ENCODE measurements at regions not wholly inside any gene's neighbourhood (a gene's known extent, or its start where the extent isn't known, plus 50 kb on each side); places are given as distances from the start of the nearest gene placed in this dataset.
"Not testable (repeated sequence)": the region's sequence is repeated elsewhere in the genome, so short reads cannot be mapped to it uniquely, and the experiment has no call there.

- DNase-seq: no peak
Measured at GRCh38 chr12:91778091-91778832, 367.4 kb downstream of the BTG1 start.

- no peak for DNase-seq
Measured at GRCh38 chr12:91777268-91777992, 368.2 kb downstream of the BTG1 start.

- DNase-seq: peak; percentile 76
Measured at GRCh38 chr12:91774434-91774921, 371.2 kb downstream of the BTG1 start.

DNA sequence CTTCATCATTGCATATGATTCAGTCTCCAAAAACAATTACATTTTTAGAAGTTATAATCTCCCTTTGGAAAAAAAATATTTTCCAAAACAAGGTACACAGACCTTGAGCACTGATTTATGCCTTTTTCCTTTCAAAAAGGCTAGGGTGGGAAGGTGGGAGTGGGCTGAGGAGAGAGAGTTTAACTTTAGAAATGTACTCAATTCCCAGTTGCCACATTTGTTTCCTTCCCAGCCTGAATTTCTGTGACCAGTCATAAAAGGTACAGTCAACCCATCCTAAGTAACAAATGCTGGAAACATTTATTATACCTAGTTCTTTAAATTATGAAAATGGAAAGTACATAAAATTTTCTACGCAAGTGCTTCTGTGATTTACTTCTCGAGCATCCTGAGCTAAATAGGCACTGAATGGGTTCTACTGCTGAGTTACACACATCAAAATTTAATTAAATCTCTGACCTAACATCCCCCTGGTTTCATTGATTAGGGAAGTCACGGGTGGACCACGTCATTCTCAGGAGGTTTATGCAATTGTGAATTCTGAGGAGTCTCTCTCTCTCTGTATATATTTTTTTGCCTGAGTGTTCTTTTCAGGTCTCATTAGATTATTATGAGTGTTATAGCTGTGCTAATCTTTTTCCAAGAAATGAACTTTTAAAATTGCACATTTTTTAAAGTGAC, 371.8 kb downstream of the BTG1 start:
- DNase-seq: no peak

- no peak for DNase-seq
Measured at GRCh38 chr12:91772411-91772810, 373.2 kb downstream of the BTG1 start.

GRCh38 chr12:91769736-91770135, 375.9 kb downstream of the BTG1 start:
- DNase-seq: no peak

DNA sequence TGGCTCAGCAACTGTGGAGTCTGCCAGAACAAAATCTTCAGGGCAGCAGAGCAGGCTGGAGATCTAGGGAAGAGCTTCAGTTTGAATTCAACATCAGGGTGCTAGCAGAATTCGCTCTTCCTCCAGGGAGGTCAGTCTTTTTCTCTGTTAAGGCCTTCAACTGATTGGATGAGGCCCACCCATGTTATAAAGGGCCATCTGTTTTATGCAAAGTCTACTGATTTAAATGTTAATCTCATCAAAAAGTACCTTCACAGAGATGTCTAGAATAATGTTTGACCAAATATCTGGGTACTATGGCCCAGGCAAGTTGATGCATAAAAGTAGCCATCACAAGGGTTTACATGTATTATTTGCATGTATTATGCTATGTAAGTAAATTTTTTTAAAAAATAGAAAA, 378.4 kb downstream of the BTG1 start:
- no peak for DNase-seq

DNA sequence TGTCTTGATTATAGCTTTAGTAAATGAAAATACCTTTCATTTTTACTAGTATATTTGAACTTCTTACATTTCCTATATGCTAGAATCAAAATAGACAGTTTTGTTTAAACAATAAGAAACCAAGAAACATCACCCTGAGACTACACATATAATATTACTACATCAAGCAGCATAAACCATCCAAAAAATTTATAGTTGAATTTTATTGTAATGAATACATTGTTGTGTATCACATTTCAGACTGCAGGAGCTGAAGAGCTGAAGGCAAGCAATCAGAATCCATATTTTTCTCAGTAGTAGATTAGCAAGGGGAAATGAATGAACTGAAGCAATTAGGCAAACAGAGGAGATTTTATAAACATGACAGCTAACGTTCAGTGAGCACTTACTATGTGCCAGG, 379.2 kb downstream of the BTG1 start:
- DNase-seq: no peak

DNA sequence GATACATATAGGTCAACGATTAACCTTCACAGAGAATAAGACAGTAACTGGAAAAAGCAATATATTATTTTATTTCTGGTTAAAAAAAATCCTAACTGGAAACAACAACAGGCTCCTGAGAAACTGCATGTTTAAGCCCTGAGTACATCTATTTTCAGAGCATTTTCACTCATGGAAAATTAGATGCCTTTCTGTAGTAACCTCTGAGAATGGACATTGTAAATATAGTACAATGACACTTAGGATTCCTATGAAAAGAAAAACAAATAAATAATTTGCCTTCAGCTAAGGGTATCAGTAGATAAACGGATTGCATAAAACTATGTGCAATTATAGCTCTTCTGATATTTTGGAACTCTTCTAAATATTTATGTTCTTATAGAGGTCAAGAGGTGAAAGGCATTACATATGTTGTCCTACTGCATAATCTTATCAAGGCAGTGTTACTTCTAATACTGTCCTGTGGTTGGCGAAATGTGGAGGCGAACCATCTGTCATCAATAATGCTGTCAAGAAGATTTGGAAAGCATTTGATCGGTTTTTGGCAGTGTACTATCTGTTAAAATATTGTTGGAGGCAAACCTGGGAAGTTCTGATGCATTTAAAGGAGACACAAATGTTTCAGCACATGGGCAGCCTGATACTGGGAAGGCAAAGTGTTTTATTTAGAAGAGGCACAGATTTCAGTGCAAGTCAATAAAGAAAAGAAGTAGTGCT, 381.8 kb downstream of the BTG1 start:
- DNase-seq: no peak

DNA sequence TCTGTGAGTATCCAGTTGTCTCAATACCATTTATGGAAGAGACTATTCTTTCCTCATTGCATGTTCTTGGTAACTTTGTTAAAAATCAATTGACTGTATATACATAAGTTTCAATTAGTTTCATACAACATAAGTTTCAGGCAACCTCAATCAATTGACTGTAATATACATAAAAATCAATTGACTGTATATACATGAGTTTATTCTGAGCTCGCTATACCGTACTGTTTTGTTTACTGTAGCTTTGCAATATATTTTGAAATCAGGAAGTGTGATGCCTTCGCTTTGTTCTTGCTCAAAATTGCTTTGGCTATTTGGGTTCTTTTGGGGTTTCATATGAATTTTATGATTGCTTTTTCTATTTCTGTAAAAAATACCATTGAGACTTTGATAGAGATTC, 392.0 kb downstream of the BTG1 start:
- no peak for DNase-seq

GRCh38 chr12:91746976-91747375, 398.7 kb downstream of the BTG1 start:
- DNase-seq: no peak

- DNase-seq: no peak
Measured at GRCh38 chr12:91744597-91744996, 401.0 kb downstream of the BTG1 start.

GRCh38 chr12:91743704-91744321, 401.8 kb downstream of the BTG1 start:
- no peak for DNase-seq

GRCh38 chr12:91743280-91743679, 402.4 kb downstream of the BTG1 start:
- DNase-seq: no peak

GRCh38 chr12:91741932-91742331, 403.7 kb downstream of the BTG1 start:
- DNase-seq: no peak

GRCh38 chr12:91733846-91734245, 411.8 kb downstream of the BTG1 start:
- not testable (repeated sequence) for DNase-seq

DNA sequence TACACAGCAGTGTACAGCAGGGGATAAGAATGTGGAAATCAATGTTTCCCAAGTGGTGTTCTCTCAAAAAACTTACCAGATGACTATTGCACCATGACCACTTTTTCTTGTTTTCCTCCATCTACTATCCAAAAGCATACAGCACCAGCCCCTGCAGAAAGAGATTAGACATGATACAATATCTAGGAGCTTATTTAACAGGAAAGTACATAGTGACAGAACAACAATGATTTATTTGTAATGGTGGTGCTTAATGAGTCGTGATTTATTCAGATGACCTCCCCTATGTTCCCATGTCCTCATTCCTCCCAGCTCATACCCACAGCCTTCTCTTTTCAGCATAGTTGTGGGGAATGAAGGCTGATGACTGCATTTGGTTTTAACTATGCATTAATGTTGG, 413.6 kb downstream of the BTG1 start:
- DNase-seq: no peak

DNA sequence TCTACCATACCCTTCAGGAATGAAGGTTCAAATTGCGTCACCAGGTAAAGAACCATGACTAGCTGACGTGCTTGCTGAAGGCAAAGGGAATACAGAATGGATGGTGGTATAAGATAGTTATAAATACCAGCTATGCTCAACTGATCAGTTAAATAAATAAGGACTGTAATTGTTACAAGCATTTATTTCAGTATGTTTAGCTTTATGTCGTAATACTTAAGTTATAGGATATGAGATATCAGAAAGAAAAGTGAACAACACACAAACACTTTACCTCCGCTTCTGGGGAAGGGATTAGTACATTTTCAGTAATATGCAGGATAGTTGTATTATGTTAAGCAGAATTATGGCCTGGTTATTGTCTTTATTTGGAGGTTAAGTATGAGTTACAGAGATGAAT, 416.1 kb downstream of the BTG1 start:
- DNase-seq: no peak

- no peak for DNase-seq
Measured at GRCh38 chr12:91723191-91723590, 422.5 kb downstream of the BTG1 start.

DNA sequence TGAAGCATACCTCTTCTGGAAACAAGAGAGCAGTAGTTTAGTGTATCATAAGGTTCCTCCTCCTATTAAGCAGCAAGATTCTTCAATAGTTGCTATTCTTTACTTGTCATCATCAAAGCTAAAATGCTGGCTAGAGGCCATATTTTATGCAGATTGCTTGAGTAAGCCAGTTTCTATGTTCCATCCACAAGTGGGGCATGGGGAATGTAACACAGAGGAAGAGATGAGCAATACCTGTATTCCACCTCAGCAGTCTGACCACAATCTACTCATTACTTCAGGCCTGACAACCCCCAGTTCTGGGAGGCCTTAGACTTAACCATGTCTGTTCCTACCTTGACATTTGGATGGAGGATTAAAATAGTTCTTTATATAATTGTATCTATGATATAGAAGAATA, 423.6 kb downstream of the BTG1 start:
- no peak for DNase-seq

GRCh38 chr12:91721023-91721422, 424.6 kb downstream of the BTG1 start:
- no peak for DNase-seq

GRCh38 chr12:91718326-91718725, 427.3 kb downstream of the BTG1 start:
- DNase-seq: no peak

DNA sequence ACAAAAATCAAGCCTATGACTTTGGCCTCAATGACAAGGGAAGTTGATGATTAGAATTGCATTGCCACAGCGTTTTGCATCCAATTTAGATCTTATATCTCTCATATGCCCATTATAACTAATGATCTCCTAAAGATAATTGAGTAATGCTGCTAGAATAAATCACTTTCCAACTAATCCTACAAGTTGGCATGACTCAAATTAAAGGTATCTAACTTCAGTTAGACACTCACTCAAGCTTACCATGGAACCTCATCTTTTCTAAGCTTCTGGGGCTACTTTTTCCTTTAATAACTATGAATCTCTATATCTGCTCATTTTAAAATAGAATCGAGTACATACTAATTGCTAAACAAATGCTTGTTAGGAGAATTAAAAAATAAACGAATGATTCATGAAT, 427.8 kb downstream of the BTG1 start:
- DNase-seq: no peak

Measured in T1000 (cell line).